WERI-Rb-1 (cell line): ENCODE measurements at regions not wholly inside any gene's neighbourhood (a gene's known extent, or its start where the extent isn't known, plus 50 kb on each side); places are given as distances from the start of the nearest gene placed in this dataset.

Experiments used
- DNase-seq: peaks from one replicate; pipeline ENCODE4 v3.0.0-alpha.2; 2020
- H3K27ac ChIP-seq: fragments of 250-450 bp; sonication (Bioruptor Pico); 2 replicates; pipeline ENCODE4 v1.5.1; 2020; ENCODE audit warnings: mild to moderate bottlenecking, moderate library complexity
- H3K27me3 ChIP-seq: fragments of 250-450 bp; sonication (Bioruptor Pico); 2 replicates; pipeline ENCODE4 v1.5.1; 2021; ENCODE audit warnings: mild to moderate bottlenecking, low read depth, moderate library complexity; ENCODE audit not compliant: insufficient read depth, severe bottlenecking
- H3K36me3 ChIP-seq: fragments of 250-450 bp; sonication (Bioruptor Pico); 2 replicates; pipeline ENCODE4 v1.5.1; 2020; ENCODE audit warnings: mild to moderate bottlenecking, moderate library complexity
- H3K4me3 ChIP-seq: 2 replicates; pipeline ENCODE4 v1.5.1; 2011; ENCODE audit warnings: low read depth, mild to moderate bottlenecking, control low read depth, low read length
- H3K9me3 ChIP-seq: fragments of 250-450 bp; sonication (Bioruptor Pico); 2 replicates; pipeline ENCODE4 v1.5.1; 2021; ENCODE audit warnings: mild to moderate bottlenecking, moderate library complexity; ENCODE audit not compliant: severe bottlenecking
- CTCF ChIP-seq: IDR thresholded peaks from 2 replicates; pipeline ENCODE4 v1.5.1; 2011; ENCODE audit warnings: low read depth, mild to moderate bottlenecking, control low read depth, inconsistent platforms, low read length

DNA sequence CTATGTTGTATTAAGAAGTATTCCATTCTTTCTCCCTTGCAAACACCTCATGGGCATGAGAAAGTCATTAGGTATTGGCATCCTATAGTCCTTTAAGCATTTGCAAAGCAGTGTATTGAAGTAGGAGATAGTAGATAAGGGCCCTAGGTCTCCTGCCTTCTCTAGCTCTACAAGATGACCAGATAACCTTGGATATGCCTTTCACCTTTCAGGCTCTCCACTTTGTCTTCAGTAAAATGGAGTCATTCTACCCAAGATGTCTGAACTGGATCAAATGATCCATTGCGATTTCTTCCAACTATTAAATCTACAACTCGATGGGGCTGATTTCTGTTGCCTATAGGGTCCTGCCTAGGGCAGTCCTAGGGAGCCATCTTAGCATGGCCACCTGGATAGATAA lies 132.1 kb upstream of the BTG1 start:
- no peak for TF ChIP-seq CTCF
- no peaks in the 10 kb centered on the region for H3K9me3 ChIP-seq
- H3K36me3 ChIP-seq: no peaks in the 10 kb centered on the region
- no peaks in the 10 kb centered on the region for H3K27me3 ChIP-seq
- H3K4me3 ChIP-seq: no peak overlapping the region
- no peak for DNase-seq
- H3K27ac ChIP-seq: no peak overlapping the region

GRCh38 chr12:92276276-92276675 lies 130.6 kb upstream of the BTG1 start:
- no peak overlapping the region for H3K27ac ChIP-seq
- H3K27me3 ChIP-seq: no peaks in the 10 kb centered on the region
- H3K4me3 ChIP-seq: no peak overlapping the region
- DNase-seq: no peak
- no peaks in the 10 kb centered on the region for H3K9me3 ChIP-seq
- no peaks in the 10 kb centered on the region for H3K36me3 ChIP-seq
- no peak for TF ChIP-seq CTCF

DNA sequence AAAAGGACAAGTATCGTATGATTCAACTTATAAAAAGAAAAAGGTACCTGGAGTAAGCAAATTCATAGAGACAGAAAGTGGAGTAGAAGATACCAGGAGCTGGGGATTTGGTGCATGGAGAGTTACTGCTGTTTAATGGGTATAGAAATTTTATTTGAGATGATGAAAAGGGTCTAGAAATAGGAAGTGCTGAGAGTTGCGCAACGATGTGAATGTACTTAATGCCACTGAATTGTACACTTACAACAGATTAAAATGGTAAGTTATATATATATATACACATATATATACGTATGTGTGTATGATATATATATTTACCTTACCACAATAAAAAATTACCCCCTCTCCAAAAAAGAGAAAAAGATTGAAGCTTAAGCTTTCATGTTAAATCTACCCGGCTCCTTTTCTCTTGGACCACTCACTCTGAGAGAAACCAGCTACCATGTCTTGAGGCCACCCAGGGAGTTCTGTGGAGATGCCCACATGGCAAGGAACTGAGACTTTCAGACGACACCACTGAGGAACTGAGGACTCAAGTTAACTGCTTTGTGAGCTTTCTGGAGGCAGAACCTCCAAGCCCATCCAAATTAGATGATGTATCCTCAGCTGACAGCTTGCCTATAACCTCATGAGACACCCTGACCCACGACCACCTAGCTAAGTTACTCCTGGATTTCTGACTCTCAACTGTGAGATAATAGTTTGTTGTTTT lies 130.0 kb upstream of the BTG1 start:
- no peak for TF ChIP-seq CTCF
- no peak for DNase-seq
- H3K36me3 ChIP-seq: no peaks in the 10 kb centered on the region

GRCh38 chr12:92273076-92273475 lies 127.4 kb upstream of the BTG1 start:
- Histone ChIP-seq H3K27ac (no peak overlapping the region), H3K9me3 (no peaks in the 10 kb centered on the region), H3K27me3 (no peaks in the 10 kb centered on the region), H3K36me3 (no peaks in the 10 kb centered on the region), H3K4me3 (no peak overlapping the region)
- TF ChIP-seq CTCF: no peak
- no peak for DNase-seq

More for the DNA sequence above, 130.0 kb upstream of the BTG1 start:
- Histone ChIP-seq H3K9me3 (no peaks in the 10 kb centered on the region), H3K27ac (no peak overlapping the region), H3K27me3 (no peaks in the 10 kb centered on the region), H3K4me3 (no peak overlapping the region)

- no peaks in the 10 kb centered on the region for H3K9me3 ChIP-seq
- TF ChIP-seq CTCF: no peak
- H3K27ac ChIP-seq: no peak overlapping the region
- H3K4me3 ChIP-seq: no peak overlapping the region
- DNase-seq: no peak
- H3K36me3 ChIP-seq: no peaks in the 10 kb centered on the region
- no peaks in the 10 kb centered on the region for H3K27me3 ChIP-seq
Observed at GRCh38 chr12:92272061-92272964, 126.7 kb upstream of the BTG1 start.
